Vagina (tissue), 2 donors: ENCODE measurements at regions not wholly inside any gene's neighbourhood (a gene's known extent, or its start where the extent isn't known, plus 50 kb on each side); places are given as distances from the start of the nearest gene placed in this dataset.

ENCODE experiments used
- DNase-seq, 2 donors: peaks; one replicate each; pipeline ENCODE4 v3.0.0-alpha.2; 2017; ENCODE audit errors: extremely low spot score in 2 of 2
- H3K27ac ChIP-seq: fragments of 200-600 bp; sonication (generic); one replicate; pipeline ENCODE4 v1.5.1; 2019
- H3K27me3 ChIP-seq: fragments of 200-600 bp; sonication (generic); one replicate; pipeline ENCODE4 v1.5.1; 2019
- H3K36me3 ChIP-seq, 2 donors: fragments of 200-600 bp; sonication (generic); one replicate each; pipeline ENCODE4 v1.5.1; 2017 to 2019
- H3K4me1 ChIP-seq: fragments of 200-600 bp; sonication (generic); one replicate; pipeline ENCODE4 v1.5.1; 2019
- H3K4me3 ChIP-seq, 2 donors: fragments of 200-600 bp; sonication (generic); 1 replicate in 1 of 2; 2 replicates in 1 of 2; pipeline ENCODE4 v1.5.1; 2016 to 2019
- H3K9me3 ChIP-seq: fragments of 200-600 bp; sonication (generic); one replicate; pipeline ENCODE4 v1.5.1; 2019
- POLR2A ChIP-seq, 2 donors: fragments of 450-650 bp; IDR thresholded peaks; one replicate each; pipeline ENCODE4 v1.6.1; 2017; ENCODE audit warnings: antibody characterized with exemption in 2 of 2, mild to moderate bottlenecking in 2 of 2, moderate library complexity in 2 of 2
- POLR2AphosphoS5 ChIP-seq, 2 donors: sonication (generic); formaldehyde crosslinking; IDR thresholded peaks; one replicate each; pipeline ENCODE4 v1.9.0; 2017; ENCODE audit warnings: antibody characterized with exemption in 2 of 2, mild to moderate bottlenecking in 2 of 2, low read depth in 1 of 2; ENCODE audit not compliant: insufficient read depth in 1 of 2
- intact Hi-C: fragments of 100-400 bp; cut with DNase I; formaldehyde crosslinking; loops from one replicate; pipeline ENCODE4 v1.15.1; 2023
- TF ChIP-seq, protein P1 (sequence below), 3 experiments: fragments of 450-650 bp in 2 of 3; fragments of 200-600 bp in 1 of 3; sonication (generic) in 1 of 3; IDR thresholded peaks; one replicate each; pipeline ENCODE4 v1.5.1; 2017 to 2019; ENCODE audit warnings: antibody characterized with exemption in 3 of 3, mild to moderate bottlenecking in 2 of 3, moderate library complexity in 2 of 3

DNA sequence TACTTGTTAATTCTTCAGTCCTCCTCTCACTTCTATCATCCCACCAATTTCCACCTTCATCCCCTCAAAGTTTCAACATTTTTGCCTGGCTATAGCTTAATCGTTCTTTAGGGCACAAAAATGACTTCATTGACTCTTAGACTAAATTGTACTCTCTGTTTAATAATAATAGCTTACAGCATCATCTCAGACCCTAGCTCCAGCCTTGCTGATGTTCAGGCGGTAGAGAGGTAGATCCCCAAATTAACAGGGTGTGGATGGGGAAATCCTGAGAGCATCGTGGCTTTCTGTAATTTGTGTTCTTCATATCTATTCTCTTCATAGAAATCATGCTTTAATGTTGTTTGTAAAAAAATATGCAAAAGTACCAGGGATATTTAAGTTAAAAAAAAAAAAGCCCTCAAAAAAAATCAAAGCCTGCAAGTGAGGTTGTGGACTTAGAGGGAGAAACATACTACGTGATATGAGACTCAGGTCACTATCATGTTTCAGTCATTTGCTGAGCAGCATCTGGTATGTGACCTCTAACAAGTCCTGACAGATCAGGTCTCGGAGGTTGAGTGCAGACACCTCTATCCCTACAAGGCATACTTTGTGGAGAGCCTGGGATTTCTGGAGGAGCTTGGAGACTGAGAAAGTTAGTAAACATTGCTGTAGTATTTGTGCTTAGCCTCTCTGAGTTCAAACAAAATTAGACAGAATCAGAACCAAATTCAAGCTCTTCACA, 1063.3 kb upstream of the CITED2 start:
- intact Hi-C loops = no loop called here

DNA sequence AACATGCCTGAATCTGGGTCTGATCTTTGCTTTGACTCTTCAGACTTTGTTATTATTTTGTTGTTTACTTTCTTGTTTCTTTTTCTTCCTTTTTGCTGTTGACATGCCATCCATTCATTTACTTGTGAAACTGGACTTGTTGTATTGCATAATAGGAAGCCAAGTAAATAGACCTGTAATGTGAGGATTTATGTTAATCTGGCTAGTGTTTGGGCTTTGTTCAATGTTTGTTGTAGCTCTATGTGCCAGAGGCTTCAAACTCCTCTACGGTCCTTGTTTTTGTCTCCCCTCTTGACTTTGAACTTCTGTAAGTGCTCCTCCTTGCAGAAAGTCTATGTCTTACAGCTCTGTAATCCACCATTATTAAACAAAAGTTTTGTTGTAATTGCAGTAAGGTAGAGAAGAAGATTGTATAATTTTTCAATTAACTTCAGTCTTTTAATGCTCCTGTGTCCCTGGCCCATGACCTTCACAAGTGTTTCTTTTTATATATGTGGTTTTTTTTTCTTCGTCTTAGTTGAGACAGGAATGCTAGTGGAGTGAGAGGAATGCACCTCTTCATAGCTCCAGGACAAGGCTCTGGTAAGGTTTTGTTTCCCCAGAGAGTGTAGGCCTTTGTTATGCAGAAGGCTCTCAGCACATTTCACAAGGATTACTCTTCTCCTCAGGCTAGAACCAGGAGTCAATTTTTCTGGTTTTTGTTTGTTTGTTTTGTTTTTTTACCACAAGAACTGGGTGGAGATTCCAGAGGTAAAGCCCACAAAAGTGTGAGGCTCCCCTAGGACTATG, 1061.8 kb upstream of the CITED2 start:
- H3K27ac ChIP-seq = no peak overlapping the region
- TF ChIP-seq POLR2A (IDR thresholded peaks at IDR 0.05) (no peak), POLR2AphosphoS5 (IDR thresholded peaks at IDR 0.05; ENCODE audit: insufficient read depth in 1 of 2, low read depth in 1 of 2) (no peak)
- TF ChIP-seq, protein P1, sequence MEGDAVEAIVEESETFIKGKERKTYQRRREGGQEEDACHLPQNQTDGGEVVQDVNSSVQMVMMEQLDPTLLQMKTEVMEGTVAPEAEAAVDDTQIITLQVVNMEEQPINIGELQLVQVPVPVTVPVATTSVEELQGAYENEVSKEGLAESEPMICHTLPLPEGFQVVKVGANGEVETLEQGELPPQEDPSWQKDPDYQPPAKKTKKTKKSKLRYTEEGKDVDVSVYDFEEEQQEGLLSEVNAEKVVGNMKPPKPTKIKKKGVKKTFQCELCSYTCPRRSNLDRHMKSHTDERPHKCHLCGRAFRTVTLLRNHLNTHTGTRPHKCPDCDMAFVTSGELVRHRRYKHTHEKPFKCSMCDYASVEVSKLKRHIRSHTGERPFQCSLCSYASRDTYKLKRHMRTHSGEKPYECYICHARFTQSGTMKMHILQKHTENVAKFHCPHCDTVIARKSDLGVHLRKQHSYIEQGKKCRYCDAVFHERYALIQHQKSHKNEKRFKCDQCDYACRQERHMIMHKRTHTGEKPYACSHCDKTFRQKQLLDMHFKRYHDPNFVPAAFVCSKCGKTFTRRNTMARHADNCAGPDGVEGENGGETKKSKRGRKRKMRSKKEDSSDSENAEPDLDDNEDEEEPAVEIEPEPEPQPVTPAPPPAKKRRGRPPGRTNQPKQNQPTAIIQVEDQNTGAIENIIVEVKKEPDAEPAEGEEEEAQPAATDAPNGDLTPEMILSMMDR (IDR thresholded peaks at IDR 0.05) = no peak
- H3K27me3 ChIP-seq = no peaks in the 10 kb centered on the region
- H3K4me1 ChIP-seq = no peaks in the 10 kb centered on the region
- H3K36me3 ChIP-seq = no peaks in the 10 kb centered on the region
- DNase-seq = no peak
- H3K4me3 ChIP-seq = no peak overlapping the region
- no peaks in the 10 kb centered on the region for H3K9me3 ChIP-seq
- intact Hi-C loops = no loop called here

More for the DNA sequence above, 1063.3 kb upstream of the CITED2 start:
- no peaks in the 10 kb centered on the region for H3K4me1 ChIP-seq
- no peak overlapping the region for H3K27ac ChIP-seq
- H3K36me3 ChIP-seq = no peaks in the 10 kb centered on the region
- no peak overlapping the region for H3K4me3 ChIP-seq
- no peak for DNase-seq
- H3K9me3 ChIP-seq = no peaks in the 10 kb centered on the region
- no peaks in the 10 kb centered on the region for H3K27me3 ChIP-seq
- TF ChIP-seq POLR2AphosphoS5 (IDR thresholded peaks at IDR 0.05; ENCODE audit: insufficient read depth in 1 of 2, low read depth in 1 of 2) = no peak
- TF ChIP-seq POLR2A (IDR thresholded peaks at IDR 0.05) = no peak
- TF ChIP-seq, protein P1 (IDR thresholded peaks at IDR 0.05) = no peak

DNA sequence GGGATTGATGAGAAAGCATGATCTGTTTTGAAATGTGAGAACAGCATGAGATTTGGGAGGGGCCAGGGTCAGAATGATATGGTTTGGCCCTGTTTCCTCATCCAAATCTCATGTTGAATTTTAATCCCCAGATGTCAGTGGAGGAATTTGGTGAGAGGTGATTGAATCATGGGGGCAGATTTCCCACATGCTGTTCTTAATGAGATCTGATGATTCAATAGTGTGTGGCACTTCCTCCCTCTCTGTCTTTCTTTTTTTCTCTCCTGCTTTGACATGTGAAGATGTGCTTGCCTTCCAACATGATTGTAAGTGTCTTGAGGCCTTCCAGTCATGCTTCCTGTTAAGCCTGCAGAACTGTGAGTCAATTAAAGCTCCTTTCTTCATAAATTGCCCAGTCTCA, 1060.3 kb upstream of the CITED2 start:
- no peak for TF ChIP-seq POLR2AphosphoS5 (IDR thresholded peaks at IDR 0.05; ENCODE audit: insufficient read depth in 1 of 2, low read depth in 1 of 2)
- no peak overlapping the region for H3K27ac ChIP-seq
- no peaks in the 10 kb centered on the region for H3K36me3 ChIP-seq
- no peaks in the 10 kb centered on the region for H3K27me3 ChIP-seq
- H3K4me1 ChIP-seq = no peaks in the 10 kb centered on the region
- intact Hi-C loops = no loop called here
- no peak overlapping the region for H3K4me3 ChIP-seq
- no peaks in the 10 kb centered on the region for H3K9me3 ChIP-seq
- no peak for DNase-seq

DNA sequence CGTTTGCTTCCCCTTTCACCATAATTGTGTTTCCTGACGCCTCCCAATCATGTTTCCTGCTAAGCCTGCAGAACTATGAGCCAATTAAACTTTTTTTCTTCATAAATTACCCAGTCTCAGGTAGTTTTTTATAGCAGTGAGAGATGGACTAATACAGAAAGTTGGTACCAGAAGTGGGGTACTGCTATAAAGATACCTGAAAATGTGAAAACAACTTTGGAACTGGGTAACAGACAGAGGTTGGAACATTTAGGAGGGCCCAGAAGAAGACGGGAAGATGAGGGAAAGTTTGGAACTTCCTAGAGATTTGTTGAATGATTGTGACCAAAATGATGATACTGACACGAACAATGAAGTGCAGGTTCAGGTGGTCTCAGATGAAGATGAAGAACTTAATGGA, 1058.6 kb upstream of the CITED2 start:
- H3K4me3 ChIP-seq = no peak overlapping the region
- no peak overlapping the region for H3K27ac ChIP-seq
- no peaks in the 10 kb centered on the region for H3K9me3 ChIP-seq
- TF ChIP-seq, protein P1 (IDR thresholded peaks at IDR 0.05) = no peak
- TF ChIP-seq POLR2AphosphoS5 (IDR thresholded peaks at IDR 0.05; ENCODE audit: insufficient read depth in 1 of 2, low read depth in 1 of 2) = no peak
- no peak for TF ChIP-seq POLR2A (IDR thresholded peaks at IDR 0.05)
- no peak for DNase-seq
- H3K27me3 ChIP-seq = no peaks in the 10 kb centered on the region
- no peaks in the 10 kb centered on the region for H3K4me1 ChIP-seq
- H3K36me3 ChIP-seq = no peaks in the 10 kb centered on the region
- intact Hi-C loops = no loop called here

DNA sequence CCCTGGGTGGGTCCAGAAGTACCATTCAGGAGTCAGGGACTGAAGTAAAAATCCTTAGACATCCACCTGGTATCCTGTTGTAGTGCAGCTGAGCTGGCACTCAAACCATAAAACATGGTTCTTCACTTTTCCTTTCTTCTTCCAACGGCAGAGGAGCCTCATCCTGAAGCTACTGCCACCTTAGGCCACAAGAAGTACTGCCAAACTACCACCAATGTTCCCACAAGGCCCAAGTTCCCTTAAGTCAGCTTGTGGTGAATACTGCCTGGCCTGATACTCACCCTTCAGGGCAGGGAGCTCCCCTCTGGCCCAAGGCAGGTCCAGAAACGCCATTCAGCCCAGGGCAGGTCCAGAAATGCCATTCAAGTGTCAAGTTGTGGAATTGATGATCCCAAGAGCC, 1053.4 kb upstream of the CITED2 start:
- Histone ChIP-seq H3K36me3 (no peaks in the 10 kb centered on the region), H3K4me1 (no peaks in the 10 kb centered on the region), H3K9me3 (no peaks in the 10 kb centered on the region), H3K4me3 (no peak overlapping the region), H3K27me3 (no peaks in the 10 kb centered on the region), H3K27ac (no peak overlapping the region)
- DNase-seq = no peak
- intact Hi-C loops = no loop called here
- TF ChIP-seq POLR2A (IDR thresholded peaks at IDR 0.05) (no peak), POLR2AphosphoS5 (IDR thresholded peaks at IDR 0.05; ENCODE audit: insufficient read depth in 1 of 2, low read depth in 1 of 2) (no peak)
- TF ChIP-seq, protein P1 (IDR thresholded peaks at IDR 0.05) = no peak
